Renal pelvis (tissue), 1 donor: ENCODE measurements at regions not wholly inside any gene's neighbourhood (a gene's known extent, or its start where the extent isn't known, plus 50 kb on each side); places are given as distances from the start of the nearest gene placed in this dataset.

Experiments
- DNase-seq: peaks from one replicate; pipeline ENCODE4 v3.0.0-alpha.2; 2013

GRCh38 chr6:148208298-148208697, 134.3 kb upstream of the SASH1 start:
- DNase-seq, result no peak

DNA sequence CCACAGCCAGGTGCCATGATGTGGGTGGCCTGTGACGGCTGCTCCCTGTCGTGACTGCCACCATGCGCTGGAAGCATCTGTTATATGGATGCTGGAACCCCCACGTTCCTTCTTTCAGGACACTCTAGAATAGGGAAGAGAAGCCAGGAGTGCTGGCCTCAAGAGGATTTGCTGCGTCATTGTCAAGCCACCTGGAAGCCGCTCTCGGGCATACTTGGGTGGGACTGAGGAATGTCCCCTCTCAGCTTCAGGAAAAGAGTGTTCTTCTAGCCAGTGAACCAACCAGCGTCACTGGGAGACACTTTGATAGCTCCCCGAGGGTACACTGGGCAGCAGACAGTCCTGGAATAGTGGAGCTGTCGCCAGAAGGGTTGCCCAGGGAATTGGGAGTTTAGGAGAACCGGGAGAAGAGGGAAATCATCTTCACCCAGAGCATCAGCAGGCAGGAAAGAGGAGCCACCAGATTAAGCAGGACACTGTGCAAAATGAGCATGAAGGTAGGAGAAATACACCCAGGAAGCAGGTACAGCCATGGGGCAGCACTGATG, 130.8 kb upstream of the SASH1 start:
- DNase-seq, result no peak

- DNase-seq, result no peak
These were observed 130.3 kb upstream of the SASH1 start for GRCh38 chr6:148212366-148212765.

DNA sequence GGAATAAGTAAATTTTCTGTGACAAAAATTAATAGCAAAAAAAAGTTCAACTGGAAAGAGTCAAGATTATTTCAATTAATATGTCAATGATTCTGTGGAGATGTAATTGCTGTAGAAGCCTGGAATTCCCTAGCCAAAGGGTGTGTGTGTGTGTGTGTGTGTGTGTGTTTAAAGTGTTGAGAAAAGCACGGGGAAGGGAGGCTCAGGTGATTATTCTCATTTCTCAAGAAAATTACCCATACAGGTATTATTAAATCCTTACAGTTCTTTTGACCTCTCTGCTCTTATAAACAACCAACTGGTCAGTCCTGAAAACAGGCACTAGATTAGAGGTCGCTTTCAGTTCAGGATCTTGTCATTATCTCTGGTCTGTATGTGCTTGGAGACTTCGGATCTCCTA, 129.3 kb upstream of the SASH1 start:
- no peak for DNase-seq

GRCh38 chr6:148214667-148215066, 128.0 kb upstream of the SASH1 start:
- DNase-seq, result no peak

GRCh38 chr6:148217051-148217450, 125.6 kb upstream of the SASH1 start:
- DNase-seq, result no peak

- DNase-seq, result no peak
These were observed 124.7 kb upstream of the SASH1 start for GRCh38 chr6:148217921-148218320.

GRCh38 chr6:148218542-148219258, 123.9 kb upstream of the SASH1 start:
- DNase-seq, result no peak

DNA sequence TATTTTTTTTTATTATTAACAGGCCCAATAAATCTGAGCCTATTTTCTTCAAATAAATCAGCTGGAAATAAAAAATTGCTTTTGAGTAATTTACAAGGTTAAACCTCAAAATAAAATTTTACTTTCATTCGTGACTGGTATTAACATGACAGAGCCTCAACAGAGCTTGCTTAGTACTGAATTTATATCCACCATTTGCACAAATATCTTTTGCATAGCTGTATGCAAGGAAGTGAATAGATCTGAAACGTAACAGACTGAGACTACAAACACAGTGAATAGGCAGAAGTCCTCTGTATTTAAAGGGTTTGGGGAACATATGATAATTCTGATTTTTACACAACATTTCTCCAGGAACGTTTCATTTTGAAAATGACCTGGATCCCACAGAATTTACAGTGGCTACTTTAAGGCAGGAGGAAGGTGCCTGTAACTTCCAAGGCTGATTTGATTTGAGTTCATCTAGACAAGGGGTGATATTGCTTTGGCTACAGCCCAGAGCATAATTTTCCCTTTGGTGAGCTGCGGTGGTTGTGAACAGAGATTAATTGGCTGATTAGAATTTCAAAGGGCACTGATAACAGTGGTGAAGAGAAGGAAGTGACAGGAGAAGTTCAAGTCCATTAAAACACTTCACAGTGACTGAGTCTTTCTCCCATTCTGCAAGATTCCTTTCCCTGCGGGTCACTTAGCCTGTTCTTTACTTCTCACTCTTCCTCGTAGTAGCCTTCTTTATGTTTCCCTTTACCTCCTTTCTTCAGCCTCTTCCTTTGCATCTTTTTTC, 121.2 kb upstream of the SASH1 start:
- DNase-seq, result no peak

DNA sequence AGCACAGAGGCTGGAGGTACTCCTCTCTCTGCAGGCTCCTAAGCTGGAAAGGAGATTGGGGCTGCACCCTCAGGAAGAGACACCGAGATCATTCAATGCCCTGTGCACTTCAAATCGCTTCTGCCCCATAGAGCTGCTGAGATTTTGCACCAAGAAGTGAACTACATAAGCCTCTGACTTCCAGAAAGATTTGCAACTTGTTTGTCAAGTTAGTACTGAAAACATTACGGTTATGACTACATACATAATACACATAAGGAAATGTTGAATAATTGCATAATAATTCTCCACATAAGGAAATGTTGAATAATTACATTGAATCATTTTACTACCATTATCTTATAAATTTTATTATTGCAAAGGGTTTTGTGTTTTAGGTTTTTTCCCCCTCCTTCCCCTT, 120.3 kb upstream of the SASH1 start:
- DNase-seq, result no peak

DNA sequence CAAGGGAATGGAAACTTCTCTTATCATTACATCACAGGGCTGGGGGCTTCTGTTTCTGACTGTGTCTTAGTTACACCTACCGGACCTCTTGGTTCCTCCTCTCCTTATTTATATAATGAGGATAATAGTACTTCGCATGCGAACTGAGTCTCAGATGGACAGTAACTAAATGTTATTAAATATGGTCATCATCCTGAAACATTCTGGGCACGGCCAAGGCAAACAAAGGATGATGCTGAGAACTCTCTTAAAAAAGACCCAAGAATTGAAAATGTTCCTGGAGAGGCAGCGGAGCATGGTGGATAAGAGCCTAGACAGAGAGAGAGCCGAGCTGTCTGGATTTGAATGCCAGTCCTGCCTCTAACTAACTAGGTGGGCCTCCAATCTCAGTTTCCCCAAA, 119.8 kb upstream of the SASH1 start:
- no peak for DNase-seq

- no peak for DNase-seq
These were observed 119.2 kb upstream of the SASH1 start for GRCh38 chr6:148223424-148223842.

- DNase-seq, result no peak
These were observed 116.8 kb upstream of the SASH1 start for GRCh38 chr6:148225871-148226270.

DNA sequence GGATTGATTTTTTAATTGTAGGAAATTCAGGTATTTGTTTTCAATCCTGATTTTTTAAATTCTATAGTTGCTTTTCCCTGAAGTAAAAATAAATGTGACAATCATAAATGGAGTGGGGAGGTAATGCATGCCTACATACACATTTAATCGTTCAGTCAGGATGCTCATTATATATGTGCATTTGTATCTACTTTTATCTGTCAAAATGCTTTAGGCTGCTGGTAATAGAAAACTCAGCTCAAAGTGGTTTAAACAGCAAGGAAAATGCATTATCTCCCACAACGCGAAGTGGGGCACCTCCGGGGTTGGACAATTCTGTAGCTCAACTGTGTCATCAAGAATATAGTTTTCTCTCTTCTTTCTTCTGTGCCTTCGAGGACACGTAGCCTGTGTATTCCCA, 116.4 kb upstream of the SASH1 start:
- DNase-seq, result no peak

DNA sequence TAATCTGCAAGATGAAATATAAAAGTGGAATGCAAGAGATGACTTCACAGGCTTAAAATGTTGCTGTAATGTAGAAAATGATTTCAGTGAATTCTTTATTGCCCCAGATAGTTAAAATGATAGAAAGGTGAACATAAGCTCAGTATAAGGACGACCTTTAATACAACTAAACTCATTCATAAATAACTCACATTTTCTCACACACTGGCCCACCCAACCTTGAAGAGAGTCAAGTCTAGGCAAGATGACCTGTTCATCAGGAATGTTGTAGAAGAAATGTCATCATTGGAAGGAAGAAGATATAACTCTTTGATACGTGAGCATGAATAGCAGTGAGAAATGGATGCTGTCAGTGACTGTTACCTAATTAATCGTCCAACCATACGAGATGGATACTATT, 111.1 kb upstream of the SASH1 start:
- no peak for DNase-seq

GRCh38 chr6:148235446-148235845, 107.2 kb upstream of the SASH1 start:
- DNase-seq, result no peak

- DNase-seq, result no peak
These were observed 103.9 kb upstream of the SASH1 start for GRCh38 chr6:148238713-148239112.

DNA sequence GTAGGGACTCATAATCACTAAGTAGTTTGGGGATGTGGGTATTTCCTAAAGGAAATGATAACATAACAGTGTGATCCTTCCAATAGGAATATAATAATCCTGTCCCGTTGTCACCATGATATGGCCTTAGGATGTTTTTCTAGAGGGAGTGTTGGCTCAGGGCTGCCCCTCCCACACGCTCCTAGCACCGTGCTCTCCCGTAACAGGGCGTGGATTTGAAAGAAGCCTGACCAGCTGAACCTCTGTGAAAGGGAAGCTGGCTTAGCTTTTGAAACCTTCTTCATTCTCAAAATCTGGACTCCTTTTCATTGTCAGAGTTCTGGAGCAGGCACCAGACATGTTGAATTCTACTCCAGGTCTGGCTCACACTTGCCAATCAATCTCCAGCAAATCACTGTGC, 103.4 kb upstream of the SASH1 start:
- no peak for DNase-seq

GRCh38 chr6:148239801-148240460, 102.7 kb upstream of the SASH1 start:
- DNase-seq, result no peak

DNA sequence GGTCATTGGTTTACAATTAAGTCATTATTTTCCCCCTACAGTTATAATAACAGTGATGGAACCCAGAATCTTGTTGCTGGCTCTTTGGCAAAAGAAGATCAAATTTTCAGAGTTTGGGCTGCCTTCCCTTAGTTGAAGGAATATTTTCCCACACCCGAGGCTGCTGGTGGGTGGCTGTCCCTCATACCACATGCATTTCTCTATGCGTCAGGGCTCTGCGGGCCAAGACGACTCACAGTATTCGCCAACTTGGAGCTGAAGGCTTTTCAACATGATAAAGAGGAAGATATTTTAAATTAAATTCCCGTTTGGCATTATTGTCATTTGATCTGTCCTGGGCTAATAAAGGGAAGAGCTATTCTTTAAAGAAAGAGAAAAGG, 102.2 kb upstream of the SASH1 start:
- DNase-seq, result no peak

GRCh38 chr6:148240861-148241477, 101.7 kb upstream of the SASH1 start:
- no peak for DNase-seq

GRCh38 chr6:148242180-148242579, 100.5 kb upstream of the SASH1 start:
- DNase-seq, result no peak
